ENCODE measurements at regions not wholly inside any gene's neighbourhood (a gene's known extent, or its start where the extent isn't known, plus 50 kb on each side); places are given as distances from the start of the nearest gene placed in this dataset.

DNA sequence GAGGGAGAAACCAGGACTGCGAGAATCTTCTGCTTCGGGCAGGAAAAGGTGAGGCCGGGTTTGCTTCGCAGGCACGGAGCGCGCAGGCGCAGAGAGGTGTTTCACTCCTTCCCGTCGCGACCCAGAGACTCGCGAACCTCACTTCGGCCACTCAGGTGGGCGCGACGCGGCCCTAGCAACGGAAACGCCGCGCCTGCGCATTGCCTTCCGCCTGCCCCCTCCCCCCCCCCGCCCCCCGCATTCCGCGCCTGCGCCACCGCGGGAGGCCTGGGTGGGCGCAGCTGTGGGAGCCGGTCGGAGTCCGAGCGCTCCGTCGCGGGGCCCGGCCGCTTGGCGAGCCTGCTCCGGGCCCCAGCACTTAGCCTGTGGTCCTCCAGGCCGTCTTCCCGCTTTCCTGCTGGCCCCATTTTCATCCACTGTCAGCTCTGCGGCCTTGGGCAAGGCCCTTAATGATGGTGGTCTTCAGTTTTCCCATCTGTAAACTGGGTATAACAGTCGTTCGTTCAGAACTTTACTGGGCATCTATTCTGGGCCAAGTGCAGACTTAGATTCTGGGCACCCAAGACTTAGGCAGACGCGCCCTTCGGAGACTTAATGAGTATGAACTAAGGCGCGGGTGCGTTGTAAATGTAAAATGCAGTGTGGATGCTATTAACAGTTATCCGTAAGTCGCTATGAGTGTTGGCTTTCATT is 62.1 kb upstream of the ACKR3 start:
- TF ChIP-seq, protein P1, sequence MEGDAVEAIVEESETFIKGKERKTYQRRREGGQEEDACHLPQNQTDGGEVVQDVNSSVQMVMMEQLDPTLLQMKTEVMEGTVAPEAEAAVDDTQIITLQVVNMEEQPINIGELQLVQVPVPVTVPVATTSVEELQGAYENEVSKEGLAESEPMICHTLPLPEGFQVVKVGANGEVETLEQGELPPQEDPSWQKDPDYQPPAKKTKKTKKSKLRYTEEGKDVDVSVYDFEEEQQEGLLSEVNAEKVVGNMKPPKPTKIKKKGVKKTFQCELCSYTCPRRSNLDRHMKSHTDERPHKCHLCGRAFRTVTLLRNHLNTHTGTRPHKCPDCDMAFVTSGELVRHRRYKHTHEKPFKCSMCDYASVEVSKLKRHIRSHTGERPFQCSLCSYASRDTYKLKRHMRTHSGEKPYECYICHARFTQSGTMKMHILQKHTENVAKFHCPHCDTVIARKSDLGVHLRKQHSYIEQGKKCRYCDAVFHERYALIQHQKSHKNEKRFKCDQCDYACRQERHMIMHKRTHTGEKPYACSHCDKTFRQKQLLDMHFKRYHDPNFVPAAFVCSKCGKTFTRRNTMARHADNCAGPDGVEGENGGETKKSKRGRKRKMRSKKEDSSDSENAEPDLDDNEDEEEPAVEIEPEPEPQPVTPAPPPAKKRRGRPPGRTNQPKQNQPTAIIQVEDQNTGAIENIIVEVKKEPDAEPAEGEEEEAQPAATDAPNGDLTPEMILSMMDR (IDR thresholded peaks at IDR 0.05; ENCODE audit: insufficient read depth, low read length, poor library complexity, severe bottlenecking) = no peak
- DNase-seq (ENCODE audit: extremely low read depth, insufficient read length) = peak; percentile 46
- no peak overlapping the region for H3K4me3 ChIP-seq (replicated peaks; ENCODE audit: low read depth, low read length)
- no peaks in the 10 kb centered on the region for H3K27me3 ChIP-seq (replicated peaks; ENCODE audit: control insufficient read depth, insufficient read depth, low read length)
- no peaks in the 10 kb centered on the region for H3K36me3 ChIP-seq (ENCODE audit: control insufficient read depth, insufficient read depth, low read length)

DNA sequence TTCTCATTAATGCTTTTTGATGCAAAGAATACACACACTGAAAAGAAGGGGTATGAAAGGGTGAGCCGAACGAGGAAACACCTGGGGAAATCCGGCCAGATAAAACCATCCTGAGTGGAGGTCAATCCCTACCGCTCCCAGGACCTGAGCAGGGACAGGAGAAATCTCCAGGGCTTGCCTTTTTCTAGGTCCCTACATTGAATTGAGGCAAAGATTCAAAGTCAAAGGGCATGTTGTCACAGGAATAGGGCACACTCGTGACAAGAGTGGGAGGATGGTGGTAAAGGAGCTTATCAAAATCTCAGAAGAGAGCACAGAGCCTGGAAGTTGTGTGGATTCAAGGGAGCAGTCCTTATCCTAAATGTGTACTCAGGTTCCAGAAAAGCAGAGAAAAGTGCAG is 61.2 kb upstream of the ACKR3 start:
- no peak overlapping the region for H3K4me3 ChIP-seq (replicated peaks; ENCODE audit: low read depth, low read length)
- H3K36me3 ChIP-seq (ENCODE audit: control insufficient read depth, insufficient read depth, low read length) = no peaks in the 10 kb centered on the region
- TF ChIP-seq, protein P1 (IDR thresholded peaks at IDR 0.05; ENCODE audit: insufficient read depth, low read length, poor library complexity, severe bottlenecking) = no peak

DNA sequence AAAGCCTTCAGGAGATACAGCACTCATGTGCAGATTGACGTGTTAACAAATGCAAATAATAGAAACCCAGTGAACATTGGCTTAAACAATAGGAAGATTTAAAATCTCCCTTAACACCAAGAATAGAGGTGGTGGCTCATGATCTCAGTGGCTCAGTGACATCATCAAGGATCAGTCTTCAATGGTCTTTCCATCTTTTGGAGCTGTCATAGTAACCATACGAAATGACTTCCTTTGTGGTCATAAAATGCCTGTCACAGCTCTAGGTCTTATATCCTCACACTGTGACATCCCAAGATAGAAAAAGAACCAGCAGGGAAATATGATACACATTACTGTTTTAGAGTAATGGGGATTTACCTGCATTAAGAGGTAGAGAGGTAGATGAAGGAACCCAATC is 59.6 kb upstream of the ACKR3 start:
- TF ChIP-seq, protein P1 (IDR thresholded peaks at IDR 0.05; ENCODE audit: insufficient read depth, low read length, poor library complexity, severe bottlenecking) = no peak
- Histone ChIP-seq H3K36me3 (ENCODE audit: control insufficient read depth, insufficient read depth, low read length) (no peaks in the 10 kb centered on the region), H3K4me3 (replicated peaks; ENCODE audit: low read depth, low read length) (no peak overlapping the region), H3K27me3 (replicated peaks; ENCODE audit: control insufficient read depth, insufficient read depth, low read length) (no peaks in the 10 kb centered on the region)
- no peak for DNase-seq (ENCODE audit: extremely low read depth, insufficient read length)

More for the DNA sequence above, 61.2 kb upstream of the ACKR3 start:
- H3K27me3 ChIP-seq (replicated peaks; ENCODE audit: control insufficient read depth, insufficient read depth, low read length) = no peaks in the 10 kb centered on the region
- no peak for DNase-seq (ENCODE audit: extremely low read depth, insufficient read length)

DNA sequence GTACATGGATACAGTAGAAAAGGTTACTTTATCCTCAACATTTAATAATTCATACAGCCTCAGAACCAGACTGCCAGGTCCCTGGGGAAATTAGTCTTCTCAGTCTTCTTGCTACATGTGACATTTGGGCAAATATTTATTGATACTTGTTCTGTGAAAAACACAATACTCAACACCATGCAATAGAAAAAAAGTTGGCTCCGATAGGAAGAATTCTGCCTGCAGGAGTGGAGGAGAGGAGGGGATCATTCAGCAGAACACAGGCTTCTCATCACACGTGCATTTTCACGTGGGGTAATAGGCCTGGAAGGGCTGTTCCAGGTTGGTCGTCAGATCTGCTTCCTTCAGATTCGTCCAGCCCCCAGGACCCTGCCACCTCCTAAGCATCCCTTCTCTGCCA is 58.4 kb upstream of the ACKR3 start:
- TF ChIP-seq, protein P1 (IDR thresholded peaks at IDR 0.05; ENCODE audit: insufficient read depth, low read length, poor library complexity, severe bottlenecking) = no peak
- no peaks in the 10 kb centered on the region for H3K27me3 ChIP-seq (replicated peaks; ENCODE audit: control insufficient read depth, insufficient read depth, low read length)

DNA sequence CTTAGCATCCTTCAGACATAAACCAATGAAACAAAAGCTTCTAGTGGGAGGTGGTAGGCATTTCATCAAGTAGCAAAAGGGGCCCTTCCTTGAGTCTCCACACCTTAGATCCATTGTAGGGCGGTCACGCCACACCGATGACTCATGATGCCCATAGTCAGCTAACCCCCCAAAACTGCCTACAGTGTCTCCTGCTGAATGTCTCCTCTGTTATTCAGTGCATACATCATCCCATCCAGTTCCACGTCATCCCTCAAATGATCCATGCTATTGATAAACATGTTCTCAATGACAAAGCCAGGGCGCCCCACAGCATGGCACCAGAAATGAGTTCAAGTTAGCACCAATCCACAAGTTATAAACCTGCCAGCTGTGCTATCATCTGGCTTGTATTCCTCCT is 57.4 kb upstream of the ACKR3 start:
- TF ChIP-seq, protein P1 (IDR thresholded peaks at IDR 0.05; ENCODE audit: insufficient read depth, low read length, poor library complexity, severe bottlenecking) = no peak

More for the DNA sequence above, 58.4 kb upstream of the ACKR3 start:
- DNase-seq (ENCODE audit: extremely low read depth, insufficient read length) = no peak
- Histone ChIP-seq H3K4me3 (replicated peaks; ENCODE audit: low read depth, low read length) (no peak overlapping the region), H3K36me3 (ENCODE audit: control insufficient read depth, insufficient read depth, low read length) (no peaks in the 10 kb centered on the region)

More for the DNA sequence above, 57.4 kb upstream of the ACKR3 start:
- Histone ChIP-seq H3K36me3 (ENCODE audit: control insufficient read depth, insufficient read depth, low read length) (no peaks in the 10 kb centered on the region), H3K27me3 (replicated peaks; ENCODE audit: control insufficient read depth, insufficient read depth, low read length) (no peaks in the 10 kb centered on the region), H3K4me3 (replicated peaks; ENCODE audit: low read depth, low read length) (no peak overlapping the region)
- no peak for DNase-seq (ENCODE audit: extremely low read depth, insufficient read length)

All from GM06990 (cell line).